CD14-positive monocyte (primary cell): ENCODE measurements at regions not wholly inside any gene's neighbourhood (a gene's known extent, or its start where the extent isn't known, plus 50 kb on each side); places are given as distances from the start of the nearest gene placed in this dataset.

Experiments
- DNase-seq, 3 donors: peaks; one replicate each; pipeline ENCODE4 v3.0.0-alpha.2; 2011 to 2022
- H2AFZ ChIP-seq: 2 replicates; pipeline ENCODE4 v1.6.0; 2012; ENCODE audit warnings: mild to moderate bottlenecking, low read depth, low read length, inconsistent platforms; ENCODE audit not compliant: insufficient read depth, poor library complexity, severe bottlenecking
- H3K27ac ChIP-seq, 2 donors: 1 replicate in 1 of 2; 2 replicates in 1 of 2; pipeline ENCODE4 v1.5.1; 2012 to 2013; ENCODE audit warnings: low read length in 2 of 2, control low read depth in 1 of 2, inconsistent platforms in 1 of 2, low read depth in 1 of 2, mild to moderate bottlenecking in 1 of 2
- H3K27me3 ChIP-seq, 2 donors: one replicate each; pipeline versions ENCODE4 v1.6.0 to v1.6.1; 2011 to 2013; ENCODE audit warnings: low read length in 2 of 2; ENCODE audit not compliant: control insufficient read depth in 2 of 2, insufficient read depth in 2 of 2
- H3K36me3 ChIP-seq, 2 donors: replicated peaks in 1 of 2; 1 replicate in 1 of 2; 2 replicates in 1 of 2; pipeline versions ENCODE4 v1.5.1 to v1.6.1; 2012 to 2013; ENCODE audit warnings: low read length in 2 of 2, control low read depth in 1 of 2, inconsistent platforms in 1 of 2, mild to moderate bottlenecking in 1 of 2; ENCODE audit not compliant: insufficient read depth in 2 of 2, control insufficient read depth in 1 of 2
- H3K4me1 ChIP-seq, 2 donors: 1 replicate in 1 of 2; 2 replicates in 1 of 2; pipeline versions ENCODE4 v1.5.1 to v1.6.1; 2012 to 2013; ENCODE audit warnings: low read length in 2 of 2, control low read depth in 1 of 2, inconsistent platforms in 1 of 2, mild to moderate bottlenecking in 1 of 2, moderate library complexity in 1 of 2; ENCODE audit not compliant: insufficient read depth in 2 of 2, control insufficient read depth in 1 of 2
- H3K4me2 ChIP-seq: replicated peaks from 2 replicates; pipeline ENCODE3; 2012; ENCODE audit warnings: low read length, moderate library complexity, mild to moderate bottlenecking; ENCODE audit not compliant: poor library complexity, severe bottlenecking; ENCODE audit errors: extremely low read depth
- H3K4me3 ChIP-seq, 3 experiments: fragments of 200-600 bp in 1 of 3; sonication (generic) in 1 of 3; replicated peaks in 1 of 3; 1 replicate in 2 of 3; 2 replicates in 1 of 3; pipeline ENCODE4 v1.5.1; 2011 to 2013; ENCODE audit warnings: low read length in 3 of 3, mild to moderate bottlenecking in 3 of 3, control low read depth in 2 of 3, low read depth in 2 of 3, inconsistent platforms in 1 of 3, moderate library complexity in 1 of 3
- H3K79me2 ChIP-seq: 2 replicates; pipeline ENCODE4 v1.6.0; 2012; ENCODE audit warnings: mild to moderate bottlenecking, control low read depth, inconsistent platforms, low read length, moderate library complexity; ENCODE audit not compliant: insufficient read depth
- H3K9ac ChIP-seq: 2 replicates; pipeline ENCODE4 v1.6.0; 2017; ENCODE audit warnings: low read length, mild to moderate bottlenecking; ENCODE audit not compliant: insufficient read depth, poor library complexity, severe bottlenecking
- H3K9me3 ChIP-seq, 2 donors: replicated peaks in 1 of 2; 1 replicate in 1 of 2; 2 replicates in 1 of 2; pipeline versions ENCODE4 v1.5.1 to v1.6.1; 2012 to 2013; ENCODE audit warnings: low read length in 2 of 2, control low read depth in 1 of 2; ENCODE audit not compliant: control insufficient read depth in 1 of 2, insufficient read depth in 1 of 2
- H4K20me1 ChIP-seq: 2 replicates; pipeline ENCODE4 v1.6.0; 2012; ENCODE audit warnings: mild to moderate bottlenecking, low read length, control low read depth, moderate library complexity; ENCODE audit not compliant: insufficient read depth
- H3K27ac Mint-ChIP-seq, 7 donors: one replicate each; pipeline ENCODE4 v1.8.0; 2020; ENCODE audit warnings: mild to moderate bottlenecking in 7 of 7, mixed read lengths in 7 of 7, moderate library complexity in 6 of 7, inconsistent platforms in 2 of 7
- H3K27me3 Mint-ChIP-seq, 3 donors: one replicate each; pipeline ENCODE4 v1.8.0; 2021 to 2022; ENCODE audit warnings: low read depth in 3 of 3, mild to moderate bottlenecking in 3 of 3, mixed read lengths in 3 of 3, moderate library complexity in 3 of 3, inconsistent platforms in 1 of 3
- H3K36me3 Mint-ChIP-seq, 2 donors: one replicate each; pipeline ENCODE4 v1.8.0; 2020; ENCODE audit warnings: mixed read lengths in 2 of 2, inconsistent platforms in 1 of 2, mild to moderate bottlenecking in 1 of 2
- H3K4me1 Mint-ChIP-seq: one replicate; pipeline ENCODE4 v1.8.0; 2020; ENCODE audit warnings: mild to moderate bottlenecking, mixed read lengths
- H3K4me3 Mint-ChIP-seq, 2 donors: one replicate each; pipeline ENCODE4 v1.8.0; 2020; ENCODE audit warnings: mild to moderate bottlenecking in 2 of 2, mixed read lengths in 2 of 2, moderate library complexity in 1 of 2
- H3K9me3 Mint-ChIP-seq, 7 donors: one replicate each; pipeline ENCODE4 v1.8.0; 2020 to 2022; ENCODE audit warnings: mixed read lengths in 7 of 7, mild to moderate bottlenecking in 6 of 7, moderate library complexity in 6 of 7, inconsistent platforms in 2 of 7
- CTCF ChIP-seq: fragments of 200-600 bp; IDR thresholded peaks from one replicate; pipeline ENCODE4 v1.8.0; 2022; ENCODE audit warnings: antibody characterized with exemption, mild to moderate bottlenecking
- WGBS: methylation state at CpG from one replicate; pipeline ENCODE4 v1.1.5; 2013; ENCODE audit warnings: missing lambda C conversion rate; ENCODE audit not compliant: insufficient coverage; 5-methylcytosine and 5-hydroxymethylcytosine counted together
- intact Hi-C, 2 donors: fragments of 100-400 bp; cut with micrococcal nuclease; formaldehyde crosslinking; loops; one replicate each; pipeline versions ENCODE4 v1.15.0 to v1.15.1; 2023

GRCh38 chr15:35198197-35198596 is 113.1 kb upstream of the NANOGP8 start:
- Mint-ChIP-seq H3K27ac (no peak overlapping the region), H3K9me3 (peaks cover 0 to 4% (median 3%) of the 10 kb centered on the region in 7 donors), H3K27me3 (peaks cover 0 to 2% (median 1%) of the 10 kb centered on the region in 3 donors), H3K4me1 (no peaks in the 10 kb centered on the region), H3K36me3 (no peaks in the 10 kb centered on the region), H3K4me3 (no peak overlapping the region)
- WGBS, result no CpG with 5 or more reads among the region's 1 CpG
- DNase-seq, result no peak
- no peaks in the 10 kb centered on the region for H3K79me2 ChIP-seq
- H2AFZ ChIP-seq, result no peak overlapping the region
- no peaks in the 10 kb centered on the region for H4K20me1 ChIP-seq
- no peak overlapping the region for H3K4me2 ChIP-seq
- no peaks in the 10 kb centered on the region for H3K27me3 ChIP-seq
- no peaks in the 10 kb centered on the region for H3K9me3 ChIP-seq
- no peak overlapping the region for H3K27ac ChIP-seq
- intact Hi-C loops, result no loop called here
- TF ChIP-seq CTCF, result no peak
- H3K4me3 ChIP-seq, result no peak overlapping the region
- no peaks in the 10 kb centered on the region for H3K4me1 ChIP-seq
- no peak overlapping the region for H3K9ac ChIP-seq
- H3K36me3 ChIP-seq, result no peaks in the 10 kb centered on the region

GRCh38 chr15:35197754-35198153 is 112.7 kb upstream of the NANOGP8 start:
- Histone ChIP-seq H3K27me3 (no peaks in the 10 kb centered on the region), H3K4me2 (no peak overlapping the region), H3K4me3 (no peak overlapping the region), H3K4me1 (no peaks in the 10 kb centered on the region), H3K27ac (no peak overlapping the region), H3K79me2 (no peaks in the 10 kb centered on the region), H3K36me3 (no peaks in the 10 kb centered on the region), H3K9me3 (no peaks in the 10 kb centered on the region), H2AFZ (no peak overlapping the region), H3K9ac (no peak overlapping the region), H4K20me1 (no peaks in the 10 kb centered on the region)
- no CpG with 5 or more reads among the region's 1 CpG for WGBS
- Mint-ChIP-seq H3K36me3 (no peaks in the 10 kb centered on the region), H3K9me3 (peaks cover 0 to 4% (median 3%) of the 10 kb centered on the region in 7 donors), H3K27me3 (peaks cover 0 to 2% (median 1%) of the 10 kb centered on the region in 3 donors), H3K27ac (no peak overlapping the region), H3K4me1 (no peaks in the 10 kb centered on the region), H3K4me3 (no peak overlapping the region)
- DNase-seq, result no peak
- intact Hi-C loops, result no loop called here
- TF ChIP-seq CTCF, result no peak
